GM18517 (cell line): ENCODE measurements at regions not wholly inside any gene's neighbourhood (a gene's known extent, or its start where the extent isn't known, plus 50 kb on each side); places are given as distances from the start of the nearest gene placed in this dataset.

ENCODE experiments used
- ATAC-seq: cut with Tn5 transposase; IDR thresholded peaks from one replicate; pipeline ENCODE4 v1.9.1; 2021; ENCODE audit warnings: mild to moderate bottlenecking, moderate library complexity; ENCODE audit not compliant: unreplicated experiment

GRCh38 chr1:110816945-110817344 is 56.0 kb upstream of the CD53 start:
- no peak for ATAC-seq

- no peak for ATAC-seq
Measured at GRCh38 chr1:110811529-110811928, 61.4 kb upstream of the CD53 start.

- ATAC-seq = no peak
Measured at GRCh38 chr1:110800079-110800478, 72.9 kb upstream of the CD53 start.

- ATAC-seq = no peak
Measured at GRCh38 chr1:110798691-110799256, 74.2 kb upstream of the CD53 start.

- ATAC-seq = no peak
Measured at GRCh38 chr1:110788673-110789072, 84.3 kb upstream of the CD53 start.

- peak; percentile 65 for ATAC-seq
Measured at GRCh38 chr1:110787328-110788071, 85.4 kb upstream of the CD53 start.

GRCh38 chr1:110786802-110787327 is 86.1 kb upstream of the CD53 start:
- ATAC-seq = peak; percentile 48

GRCh38 chr1:110785612-110786011 is 87.3 kb upstream of the CD53 start:
- ATAC-seq = no peak

- ATAC-seq = no peak
Measured at GRCh38 chr1:110785055-110785454, 87.9 kb upstream of the CD53 start.

- ATAC-seq = no peak
Measured at GRCh38 chr1:110783292-110783918, 89.5 kb upstream of the CD53 start.

GRCh38 chr1:110781525-110781924 is 91.4 kb upstream of the CD53 start:
- ATAC-seq = no peak

- ATAC-seq = peak; percentile 54
Measured at GRCh38 chr1:110780600-110781484, 92.1 kb upstream of the CD53 start.

GRCh38 chr1:110779636-110780035 is 93.3 kb upstream of the CD53 start:
- ATAC-seq = no peak

- ATAC-seq = no peak
Measured at GRCh38 chr1:110778821-110779220, 94.1 kb upstream of the CD53 start.

- no peak for ATAC-seq
Measured at GRCh38 chr1:110777228-110777627, 95.7 kb upstream of the CD53 start.

GRCh38 chr1:110774398-110774797 is 98.5 kb upstream of the CD53 start:
- ATAC-seq = no peak

GRCh38 chr1:110773813-110774212 is 99.1 kb upstream of the KCNA3 start:
- ATAC-seq = no peak

- no peak for ATAC-seq
Measured at GRCh38 chr1:110771245-110772022, 96.7 kb upstream of the KCNA3 start.

- no peak for ATAC-seq
Measured at GRCh38 chr1:110770832-110771231, 96.1 kb upstream of the KCNA3 start.

GRCh38 chr1:110768605-110769004 is 93.9 kb upstream of the KCNA3 start:
- ATAC-seq = no peak
